CD4-positive, alpha-beta T cell treated with Interferon alpha-2 for 1 hour (primary cell): ENCODE measurements at regions not wholly inside any gene's neighbourhood (a gene's known extent, or its start where the extent isn't known, plus 50 kb on each side); places are given as distances from the start of the nearest gene placed in this dataset.
"Not testable (repeated sequence)": the region's sequence is repeated elsewhere in the genome, so short reads cannot be mapped to it uniquely, and the experiment has no call there.

Experiments
- DNase-seq, 2 donors: peaks; one replicate each; pipeline ENCODE4 v3.0.0-alpha.2; 2020 to 2022

- not testable (repeated sequence) for DNase-seq
These were observed 731.8 kb downstream of the ANKRD7 start for GRCh38 chr7:118956285-118956684.

GRCh38 chr7:118969370-118969769 is 744.9 kb downstream of the ANKRD7 start:
- no peak for DNase-seq

GRCh38 chr7:118971706-118972105 is 747.2 kb downstream of the ANKRD7 start:
- DNase-seq = no peak

GRCh38 chr7:118974836-118975235 is 750.3 kb downstream of the ANKRD7 start:
- DNase-seq = no peak

- no peak for DNase-seq
These were observed 770.8 kb downstream of the ANKRD7 start for GRCh38 chr7:118995350-118995749.

- DNase-seq = no peak
These were observed 782.7 kb downstream of the ANKRD7 start for GRCh38 chr7:119007236-119007635.

- DNase-seq = no peak
These were observed 786.1 kb downstream of the ANKRD7 start for GRCh38 chr7:119010635-119011034.

- no peak for DNase-seq
These were observed 801.9 kb downstream of the ANKRD7 start for GRCh38 chr7:119026391-119026790.

GRCh38 chr7:119028736-119029135 is 804.2 kb downstream of the ANKRD7 start:
- DNase-seq = no peak

GRCh38 chr7:119032136-119032535 is 807.6 kb downstream of the ANKRD7 start:
- not testable (repeated sequence) for DNase-seq

- DNase-seq = no peak
These were observed 809.1 kb downstream of the ANKRD7 start for GRCh38 chr7:119033641-119034040.

- DNase-seq = no peak
These were observed 813.4 kb downstream of the ANKRD7 start for GRCh38 chr7:119037941-119038340.

- DNase-seq = no peak
These were observed 821.6 kb downstream of the ANKRD7 start for GRCh38 chr7:119046068-119046467.

- no peak for DNase-seq
These were observed 841.5 kb downstream of the ANKRD7 start for GRCh38 chr7:119065966-119066365.

GRCh38 chr7:119086026-119086425 is 861.5 kb downstream of the ANKRD7 start:
- DNase-seq = no peak

GRCh38 chr7:119090851-119091250 is 866.3 kb downstream of the ANKRD7 start:
- no peak for DNase-seq

GRCh38 chr7:119096683-119097082 is 872.2 kb downstream of the ANKRD7 start:
- no peak for DNase-seq

- not testable (repeated sequence) for DNase-seq
These were observed 876.2 kb downstream of the ANKRD7 start for GRCh38 chr7:119100611-119101258.

- no peak for DNase-seq
These were observed 877.8 kb downstream of the ANKRD7 start for GRCh38 chr7:119102291-119102690.

- DNase-seq = no peak
These were observed 880.9 kb downstream of the ANKRD7 start for GRCh38 chr7:119105381-119105780.

- DNase-seq = no peak
These were observed 898.8 kb downstream of the ANKRD7 start for GRCh38 chr7:119123326-119123725.

- no peak for DNase-seq
These were observed 903.2 kb downstream of the ANKRD7 start for GRCh38 chr7:119127706-119128105.

- no peak for DNase-seq
These were observed 907.9 kb downstream of the ANKRD7 start for GRCh38 chr7:119132436-119132835.

GRCh38 chr7:119167431-119167830 is 942.9 kb downstream of the ANKRD7 start:
- no peak for DNase-seq

- no peak for DNase-seq
These were observed 947.5 kb downstream of the ANKRD7 start for GRCh38 chr7:119172043-119172442.
